K562 (cell line): ENCODE measurements at regions not wholly inside any gene's neighbourhood (a gene's known extent, or its start where the extent isn't known, plus 50 kb on each side); places are given as distances from the start of the nearest gene placed in this dataset.

ENCODE experiments used
- ARID3A ChIP-seq: IDR thresholded peaks from 2 replicates; pipeline ENCODE4 v1.6.1; 2012; ENCODE audit warnings: low read depth, low read length, improper control_type of control experiment, borderline replicate concordance
- CTCF ChIP-seq, 3 experiments: IDR thresholded peaks in 2 of 3; conservative IDR thresholded peaks in 1 of 3; 2 replicates each; pipeline ENCODE4 v1.5.1; 2011 to 2012; ENCODE audit warnings: low read length in 3 of 3, mild to moderate bottlenecking in 3 of 3, control low read depth in 2 of 3, improper control_type of control experiment in 1 of 3, inconsistent platforms in 1 of 3, low read depth in 1 of 3, mixed read lengths in 1 of 3, moderate library complexity in 1 of 3; ENCODE audit not compliant: insufficient read depth in 2 of 3
- ESRRA ChIP-seq: fragments of 450-650 bp; IDR thresholded peaks from 2 replicates; pipeline ENCODE4 v1.6.1; 2014; ENCODE audit warnings: low read depth, mild to moderate bottlenecking, moderate library complexity, borderline replicate concordance
- MAX ChIP-seq: sonication (generic); formaldehyde crosslinking; IDR thresholded peaks from 2 replicates; pipeline ENCODE4 v1.9.0; 2022; ENCODE audit warnings: mild to moderate bottlenecking, missing genetic modification reagents
- RBM25 ChIP-seq: fragments of 200-400 bp; formaldehyde crosslinking; IDR thresholded peaks from 2 replicates; pipeline ENCODE4 v1.6.1; 2018; ENCODE audit warnings: low read length, low read depth, moderate library complexity; ENCODE audit not compliant: severe bottlenecking
- RCOR1 ChIP-seq, 2 experiments: IDR thresholded peaks; 2 replicates each; pipeline ENCODE4 v1.6.1; 2012; ENCODE audit warnings: low read depth in 2 of 2, low read length in 2 of 2, borderline replicate concordance in 1 of 2, improper control_type of control experiment in 1 of 2
- RFX5 ChIP-seq: IDR thresholded peaks from 2 replicates; pipeline ENCODE4 v1.6.1; 2011; ENCODE audit warnings: low read depth, mild to moderate bottlenecking, improper control_type of control experiment, low read length
- SUPT5H ChIP-seq: fragments of 450-650 bp; IDR thresholded peaks from 2 replicates; pipeline ENCODE4 v1.6.1; 2016
- TAF15 ChIP-seq: fragments of 200-400 bp; formaldehyde crosslinking; IDR thresholded peaks from 2 replicates; pipeline ENCODE4 v1.6.1; 2017; ENCODE audit warnings: mild to moderate bottlenecking, low read depth, low read length, moderate library complexity
- TCF7L2 ChIP-seq: fragments of 150-350 bp; IDR thresholded peaks from 2 replicates; pipeline ENCODE4 v1.6.1; 2016; ENCODE audit warnings: low read depth, mild to moderate bottlenecking, low read length, moderate library complexity
- UBTF ChIP-seq, 2 experiments: IDR thresholded peaks; 2 replicates each; pipeline ENCODE4 v1.6.1; 2012; ENCODE audit warnings: improper control_type of control experiment in 2 of 2, low read depth in 2 of 2, low read length in 2 of 2, borderline replicate concordance in 1 of 2
- ZNF639 ChIP-seq, 2 experiments: fragments of 200-800 bp in 1 of 2; sonication (Bioruptor generic) in 1 of 2; sonication (generic) in 1 of 2; formaldehyde crosslinking in 1 of 2; IDR thresholded peaks in 1 of 2; conservative IDR thresholded peaks in 1 of 2; 2 replicates each; pipeline versions ENCODE4 v1.5.0 to v1.6.1; 2016 to 2020; ENCODE audit warnings: missing compliant biosample characterization in 1 of 2, missing genetic modification characterization in 1 of 2, missing genetic modification reagents in 1 of 2

- TF ChIP-seq TCF7L2: no peak
- no peak for TF ChIP-seq ARID3A
- no peak for TF ChIP-seq SUPT5H
- TF ChIP-seq UBTF (IDR thresholded peaks at IDR 0.05; ENCODE audit: borderline replicate concordance in 1 of 2, low read depth in 2 of 2, low read length in 2 of 2): no peak
- no peak for TF ChIP-seq ZNF639 (CRISPR knock-in tag; conservative IDR thresholded peaks at IDR 0.05 in 1 of 2, IDR thresholded peaks at IDR 0.05 in 1 of 2)
- TF ChIP-seq ESRRA: no peak
- TF ChIP-seq RFX5: no peak
- no peak for TF ChIP-seq RBM25
- TF ChIP-seq CTCF (IDR thresholded peaks at IDR 0.05 in 2 of 3, conservative IDR thresholded peaks at IDR 0.05 in 1 of 3; ENCODE audit: insufficient read depth in 2 of 3, low read depth in 1 of 3, low read length in 3 of 3): no peak
- TF ChIP-seq RCOR1 (IDR thresholded peaks at IDR 0.05; ENCODE audit: borderline replicate concordance in 1 of 2, low read depth in 2 of 2, low read length in 2 of 2): no peak
- TF ChIP-seq TAF15: no peak
- TF ChIP-seq MAX (CRISPR knock-in tag): no peak
Measured at GRCh38 chr21:14312871-14313270, 70.1 kb downstream of the HSPA13 start.
